ENCODE measurements at regions not wholly inside any gene's neighbourhood (a gene's known extent, or its start where the extent isn't known, plus 50 kb on each side); places are given as distances from the start of the nearest gene placed in this dataset.

GRCh38 chr2:64399521-64399920 is 54.4 kb upstream of the LGALSL start:
- TF ChIP-seq POLR2A (IDR thresholded peaks at IDR 0.05; ENCODE audit: low read depth, low read length) = no peak
- TF ChIP-seq POLR2AphosphoS5 (IDR thresholded peaks at IDR 0.05; ENCODE audit: low read depth, low read length) = no peak
- TF ChIP-seq TAF1 (IDR thresholded peaks at IDR 0.05; ENCODE audit: low read depth, low read length) = no peak
- no peak for TF ChIP-seq PAX5 (IDR thresholded peaks at IDR 0.05; ENCODE audit: insufficient read depth, low read length, severe bottlenecking)
- no peak for TF ChIP-seq POU2F2 (IDR thresholded peaks at IDR 0.05; ENCODE audit: low read depth, low read length)
- TF ChIP-seq SPI1 (IDR thresholded peaks at IDR 0.05; ENCODE audit: low read depth, low read length) = no peak
